OCI-LY7 (cell line): ENCODE measurements at regions not wholly inside any gene's neighbourhood (a gene's known extent, or its start where the extent isn't known, plus 50 kb on each side); places are given as distances from the start of the nearest gene placed in this dataset.

Experiments
- CTCF ChIP-seq: fragments of 200-600 bp; sonication (generic); conservative IDR thresholded peaks from 2 replicates; pipeline ENCODE4 v1.5.1; 2014; ENCODE audit warnings: mild to moderate bottlenecking, antibody characterized with exemption, low read length, moderate library complexity, mixed read lengths
- EZH2phosphoT487 ChIP-seq: fragments of 200-600 bp; sonication (generic); IDR thresholded peaks from 2 replicates; pipeline ENCODE4 v1.6.1; 2018; ENCODE audit warnings: low read depth, borderline replicate concordance, mild to moderate bottlenecking, mixed run types, antibody characterized with exemption, low read length, moderate library complexity, mixed read lengths

GRCh38 chr7:119197172-119197876, 972.8 kb downstream of the ANKRD7 start:
- no peak for TF ChIP-seq CTCF
- TF ChIP-seq EZH2phosphoT487, result no peak
